Fibroblast of skin of left biceps (primary cell): ENCODE measurements at regions not wholly inside any gene's neighbourhood (a gene's known extent, or its start where the extent isn't known, plus 50 kb on each side); places are given as distances from the start of the nearest gene placed in this dataset.
"Not testable (repeated sequence)": the region's sequence is repeated elsewhere in the genome, so short reads cannot be mapped to it uniquely, and the experiment has no call there.

ENCODE experiments used
- DNase-seq, 2 experiments: peaks; one replicate each; pipeline ENCODE4 v3.0.0-alpha.2; 2013; ENCODE audit warnings: low read depth in 2 of 2

DNA sequence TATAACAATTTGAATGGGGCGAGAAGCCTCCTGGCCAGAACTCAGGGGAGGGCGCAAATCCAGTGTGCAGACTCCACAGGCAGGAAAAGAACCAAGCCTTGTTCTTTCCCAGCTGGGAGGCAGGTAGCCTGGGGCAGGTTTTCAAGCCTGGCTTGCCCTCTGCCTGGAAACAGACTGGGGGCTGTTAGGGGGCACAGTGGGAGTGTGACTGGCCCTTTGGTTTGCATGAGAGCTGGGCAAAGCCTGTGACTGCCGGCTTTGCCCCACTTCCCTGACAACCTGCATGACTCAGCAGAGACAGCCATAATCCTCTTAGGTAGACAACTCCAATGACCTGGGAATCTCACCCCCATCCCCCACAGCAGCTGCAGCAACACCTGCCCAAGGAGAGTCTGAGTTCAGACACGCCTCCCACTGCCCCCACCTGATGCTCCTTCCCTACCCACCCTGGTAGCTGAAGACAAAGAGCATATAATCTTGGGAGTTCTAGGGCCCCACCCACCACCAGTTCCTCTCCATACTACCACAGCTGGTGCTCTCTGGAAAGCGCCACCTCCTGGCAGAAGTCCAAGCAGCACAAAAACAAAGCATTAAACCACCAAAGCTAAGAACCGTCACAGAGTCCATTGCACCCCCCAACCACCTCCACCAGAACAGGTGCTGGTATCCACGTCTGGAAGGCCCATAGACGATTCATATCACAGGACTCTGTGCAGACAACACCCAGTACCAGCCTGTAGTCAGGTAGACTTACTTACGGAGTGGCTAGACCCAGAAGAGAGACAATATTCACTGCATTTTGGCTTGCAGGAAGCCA is 402.5 kb downstream of the STK39 start:
- DNase-seq: no peak

GRCh38 chr2:167843657-167844056 is 403.7 kb downstream of the STK39 start:
- no peak for DNase-seq

GRCh38 chr2:167843217-167843616 is 404.2 kb downstream of the STK39 start:
- no peak for DNase-seq

DNA sequence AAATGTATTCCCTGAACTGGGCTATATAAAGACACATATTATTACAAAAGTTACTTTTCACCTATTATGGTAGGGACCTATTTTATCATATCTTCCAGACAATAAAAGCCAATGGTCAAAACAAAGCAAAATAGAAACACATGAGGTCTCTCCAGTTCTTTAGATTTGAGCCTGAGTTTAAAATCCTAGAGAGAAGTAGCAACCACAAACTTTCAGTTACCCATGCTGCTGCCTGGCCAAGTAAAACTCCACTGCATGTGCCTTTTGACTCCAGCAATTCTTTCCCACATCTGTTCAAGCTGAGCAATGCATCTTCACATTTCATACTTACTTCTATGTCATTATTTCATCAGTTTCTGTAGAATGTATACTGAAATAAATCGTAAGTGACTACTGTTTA is 405.3 kb downstream of the STK39 start:
- no peak for DNase-seq

- DNase-seq: not testable (repeated sequence)
Measured at GRCh38 chr2:167835290-167835689, 412.1 kb downstream of the STK39 start.

DNA sequence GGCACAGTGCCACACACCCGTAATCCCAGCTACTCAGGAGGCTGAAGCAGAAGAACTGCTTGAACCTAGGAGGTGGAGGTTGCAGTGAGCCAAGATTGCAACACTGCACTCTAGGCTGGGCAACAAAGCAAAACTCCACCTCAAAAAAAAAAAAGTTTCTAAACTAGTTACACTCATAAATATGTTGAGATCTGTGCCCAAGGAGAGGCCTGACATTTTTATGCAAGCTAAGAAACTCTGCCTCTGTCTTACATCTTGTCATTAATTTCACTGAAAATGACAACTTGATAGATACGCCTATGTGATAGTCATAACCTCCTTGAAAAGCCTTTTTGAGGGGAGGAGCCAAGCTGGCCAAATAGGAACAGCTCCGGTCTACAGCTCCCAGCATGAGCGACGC is 412.7 kb downstream of the STK39 start:
- no peak for DNase-seq

GRCh38 chr2:167833294-167833693 is 414.1 kb downstream of the STK39 start:
- no peak for DNase-seq

- no peak for DNase-seq
Measured at GRCh38 chr2:167832868-167833287, 414.5 kb downstream of the STK39 start.

DNA sequence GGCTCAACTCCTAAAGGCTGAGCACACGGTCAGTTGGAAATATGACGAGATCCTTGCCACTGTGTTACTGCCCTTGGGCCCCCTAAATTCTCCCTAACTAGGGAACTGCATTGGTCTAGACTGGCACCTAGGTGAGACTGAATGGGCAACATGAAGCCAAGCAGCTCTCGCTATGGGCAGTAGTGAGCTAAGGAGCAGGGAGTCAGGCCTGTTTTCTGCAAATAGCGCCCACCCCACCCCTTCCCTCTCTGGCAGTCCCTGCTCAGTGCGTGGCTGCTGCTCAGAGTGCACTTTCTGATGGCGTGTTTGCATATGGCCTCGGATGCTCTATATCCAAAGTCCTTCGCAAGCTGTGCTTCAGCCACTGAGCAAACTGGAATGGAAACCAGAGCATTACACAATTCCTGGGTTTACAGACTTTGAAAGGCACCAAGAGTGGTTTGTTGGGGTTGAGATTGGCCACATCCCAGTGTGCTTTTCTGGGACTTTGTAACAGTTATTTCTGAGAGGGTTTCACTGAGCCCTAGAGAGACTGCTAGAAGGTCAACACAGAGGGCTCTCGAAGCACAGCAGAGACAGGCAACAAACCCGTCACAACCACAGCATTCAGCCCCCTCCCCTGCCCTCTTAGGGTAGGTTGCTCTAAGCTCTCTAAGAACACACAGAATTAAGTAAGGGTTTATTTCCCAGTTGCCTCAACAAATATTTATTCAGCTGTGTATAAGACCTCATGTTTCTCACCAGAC is 419.9 kb downstream of the STK39 start:
- no peak for DNase-seq

- DNase-seq: no peak
Measured at GRCh38 chr2:167826906-167827305, 420.5 kb downstream of the STK39 start.

DNA sequence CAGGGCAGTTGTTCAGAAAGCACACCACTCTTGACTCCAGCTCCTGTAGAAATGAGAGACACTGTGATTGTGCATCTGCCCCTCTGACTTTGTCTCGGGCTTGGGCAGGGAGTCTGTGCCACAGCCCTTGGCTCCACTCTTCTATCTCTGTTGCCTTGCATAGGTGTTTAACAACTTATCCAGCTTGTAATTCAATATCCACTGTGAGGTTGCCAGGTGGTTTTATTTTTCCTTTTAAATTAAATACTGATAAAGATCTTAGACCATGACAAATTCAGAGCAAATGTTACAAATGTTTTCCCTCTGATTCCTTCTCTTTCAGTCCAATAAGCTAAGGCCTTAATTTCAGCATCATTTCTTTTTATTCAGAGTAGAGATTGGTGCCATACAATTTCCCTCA is 421.7 kb downstream of the STK39 start:
- DNase-seq: no peak

DNA sequence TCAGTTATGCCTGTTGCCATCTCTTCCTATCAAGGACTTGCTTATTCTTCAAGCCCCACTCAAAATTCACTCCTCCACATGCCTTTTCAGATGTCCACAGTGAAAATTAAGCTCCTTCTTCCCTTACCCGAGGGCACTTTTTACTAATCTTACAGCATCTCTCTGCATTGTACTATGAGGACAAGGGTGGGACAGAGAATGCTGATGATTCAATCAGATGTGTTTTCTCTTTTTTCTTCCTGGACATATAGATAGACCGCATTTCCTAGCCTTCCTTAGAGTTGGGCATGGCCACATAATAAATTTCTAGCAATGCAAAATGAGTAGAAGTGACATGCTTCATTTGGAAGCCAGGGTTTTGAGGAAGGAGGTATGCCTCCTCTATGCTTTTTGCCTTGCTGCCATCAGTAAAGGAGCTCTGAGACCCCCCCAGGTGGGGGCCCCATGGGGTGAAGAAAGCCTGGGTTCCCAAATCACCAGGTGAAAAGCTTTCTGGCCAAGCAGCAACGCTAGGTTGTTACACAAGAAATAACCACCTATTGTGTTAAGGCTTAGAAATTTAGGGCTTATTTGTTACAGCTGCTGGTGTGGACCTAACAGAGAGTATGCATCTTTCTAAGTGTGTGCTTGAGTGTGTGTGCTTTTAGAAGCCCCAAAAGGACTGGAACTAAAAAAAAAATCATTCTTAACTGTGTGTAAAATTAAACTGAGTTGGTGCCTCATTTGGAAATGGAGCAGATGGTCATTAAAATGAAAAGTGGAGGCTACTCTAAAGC is 424.5 kb downstream of the STK39 start:
- no peak for DNase-seq

DNA sequence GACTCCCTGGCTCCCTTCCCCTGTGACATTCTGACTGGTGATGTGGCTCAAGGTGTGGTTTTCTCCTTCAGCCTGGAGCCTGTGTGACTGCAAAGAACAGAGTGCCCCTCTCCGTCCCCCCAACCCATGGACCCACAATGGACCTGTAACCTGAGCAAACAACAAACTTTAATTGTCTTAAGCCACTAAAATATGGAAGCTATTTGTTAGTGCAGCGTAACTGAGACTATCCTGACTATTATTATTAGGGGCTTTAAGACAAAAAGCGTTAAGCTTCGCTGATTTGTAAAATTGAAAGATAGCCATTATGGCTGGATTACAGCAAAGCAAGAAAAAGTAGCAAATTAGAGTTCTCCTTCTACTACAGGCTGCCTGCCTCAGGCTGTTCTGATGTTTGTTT is 426.9 kb downstream of the STK39 start:
- no peak for DNase-seq

- DNase-seq: no peak
Measured at GRCh38 chr2:167818521-167818920, 428.9 kb downstream of the STK39 start.

- no peak for DNase-seq
Measured at GRCh38 chr2:167817908-167818307, 429.5 kb downstream of the STK39 start.

DNA sequence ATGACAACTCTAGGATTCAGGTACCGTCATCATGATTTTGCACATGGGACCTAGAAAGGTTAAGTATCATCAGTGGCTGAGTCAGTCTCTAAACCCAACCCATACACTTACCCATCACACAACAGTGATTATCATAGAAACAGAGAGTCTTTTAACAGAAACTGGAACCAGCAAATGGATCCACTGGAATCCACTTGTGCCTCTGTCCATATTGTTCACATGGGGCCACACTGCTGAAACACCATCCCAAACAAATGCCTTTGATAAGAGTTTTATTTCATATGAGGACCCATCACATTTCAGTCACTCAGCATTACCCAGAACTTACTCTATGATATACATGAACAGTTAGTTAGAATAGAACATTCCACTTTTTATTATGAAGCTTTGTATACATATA is 430.0 kb downstream of the STK39 start:
- DNase-seq: no peak

- DNase-seq: no peak
Measured at GRCh38 chr2:167816874-167817290, 430.5 kb downstream of the STK39 start.

- DNase-seq: no peak
Measured at GRCh38 chr2:167814881-167815718, 432.3 kb downstream of the STK39 start.

DNA sequence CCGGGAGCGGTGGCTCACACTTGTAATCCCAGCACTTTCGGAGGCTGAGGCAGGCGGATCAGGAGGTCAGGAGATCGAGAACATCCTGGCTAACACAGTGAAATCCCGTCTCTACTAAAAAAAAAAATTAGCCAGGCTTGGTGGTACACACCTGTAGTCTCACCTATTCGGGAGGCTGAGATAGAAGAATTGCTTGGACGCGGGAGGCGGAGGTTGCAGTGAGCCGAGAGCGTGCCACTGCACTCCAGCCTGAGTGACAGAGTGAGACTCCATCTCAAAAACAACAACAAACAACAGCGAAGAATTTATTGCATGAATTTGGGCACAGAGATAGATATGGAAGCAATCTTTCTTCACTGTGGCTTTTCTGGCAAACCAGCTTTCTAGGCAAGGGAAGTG is 432.9 kb downstream of the STK39 start:
- not testable (repeated sequence) for DNase-seq

GRCh38 chr2:167809799-167810198 is 437.6 kb downstream of the STK39 start:
- not testable (repeated sequence) for DNase-seq

GRCh38 chr2:167803449-167803988 is 443.9 kb downstream of the STK39 start:
- DNase-seq: no peak
